ENCODE measurements at regions not wholly inside any gene's neighbourhood (a gene's known extent, or its start where the extent isn't known, plus 50 kb on each side); places are given as distances from the start of the nearest gene placed in this dataset.

DNA sequence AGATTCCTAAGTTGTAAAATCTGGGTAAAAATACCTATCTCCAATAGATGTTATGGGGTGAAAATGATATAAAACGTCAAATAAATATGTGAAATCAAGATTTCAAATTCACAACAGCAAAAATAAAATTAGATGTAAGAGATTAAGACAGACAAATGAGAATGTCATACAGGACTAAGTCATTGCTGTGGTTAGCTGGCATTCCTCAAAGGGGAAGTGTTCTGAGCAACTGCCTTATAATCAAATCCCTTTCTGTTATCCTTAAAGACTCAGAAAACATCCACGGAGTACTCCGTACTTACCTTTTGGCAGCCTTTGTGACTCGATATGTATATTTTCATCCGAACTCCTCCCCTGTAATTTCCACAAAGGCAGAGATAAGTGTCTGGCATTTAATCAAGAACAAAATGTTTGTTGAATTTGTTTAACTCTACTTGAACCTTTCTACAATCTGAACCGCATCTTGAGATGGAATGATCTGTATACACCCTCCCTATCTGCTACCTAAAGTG lies 559.6 kb downstream of the GATA3 start:
- no peak for TF ChIP-seq POLR2A (IDR thresholded peaks at IDR 0.05; ENCODE audit: low read depth, low read length)
- no peak for TF ChIP-seq POLR2AphosphoS5 (IDR thresholded peaks at IDR 0.05; ENCODE audit: low read depth, low read length)
